ENCODE measurements at regions not wholly inside any gene's neighbourhood (a gene's known extent, or its start where the extent isn't known, plus 50 kb on each side); places are given as distances from the start of the nearest gene placed in this dataset.
"Not testable (repeated sequence)": the region's sequence is repeated elsewhere in the genome, so short reads cannot be mapped to it uniquely, and the experiment has no call there.

GRCh38 chr2:53536583-53537361 is 230.8 kb upstream of the CHAC2 start:
- DNase-seq (no peak), ATAC-seq (no peak)

GRCh38 chr2:53535234-53535840 is 232.3 kb upstream of the CHAC2 start:
- DNase-seq = no peak
- no peak for ATAC-seq

GRCh38 chr2:53530126-53530525 is 237.5 kb upstream of the CHAC2 start:
- no peak for DNase-seq
- no peak for ATAC-seq

- DNase-seq = no peak
- no peak for ATAC-seq
Observed at GRCh38 chr2:53527056-53527455, 240.5 kb upstream of the CHAC2 start.

- ATAC-seq (no peak), DNase-seq (no peak)
Observed at GRCh38 chr2:53519918-53520841, 247.4 kb upstream of the CHAC2 start.

GRCh38 chr2:53517406-53517805 is 250.2 kb upstream of the CHAC2 start:
- DNase-seq = no peak

GRCh38 chr2:53516650-53517049 is 251.0 kb upstream of the CHAC2 start:
- ATAC-seq (no peak), DNase-seq (no peak)

More at GRCh38 chr2:53517406-53517805, 250.2 kb upstream of the CHAC2 start:
- no peak for ATAC-seq

GRCh38 chr2:53515435-53516332 is 251.9 kb upstream of the CHAC2 start:
- ATAC-seq (no peak), DNase-seq (no peak)

GRCh38 chr2:53513167-53513666 is 254.4 kb upstream of the CHAC2 start:
- no peak for DNase-seq
- ATAC-seq = no peak

- no peak for DNase-seq
- no peak for ATAC-seq
Observed at GRCh38 chr2:53512071-53512826, 255.4 kb upstream of the CHAC2 start.

GRCh38 chr2:53511549-53511948 is 256.1 kb upstream of the CHAC2 start:
- no peak for ATAC-seq
- DNase-seq = no peak

GRCh38 chr2:53510401-53510800 is 257.2 kb upstream of the CHAC2 start:
- DNase-seq (no peak), ATAC-seq (no peak)

- no peak for DNase-seq
- no peak for ATAC-seq
Observed at GRCh38 chr2:53509831-53510388, 257.7 kb upstream of the CHAC2 start.

GRCh38 chr2:53508667-53509066 is 258.9 kb upstream of the CHAC2 start:
- ATAC-seq (no peak), DNase-seq (no peak)

- DNase-seq, ATAC-seq: not testable (repeated sequence)
Observed at GRCh38 chr2:53507070-53507469, 260.5 kb upstream of the CHAC2 start.

GRCh38 chr2:53505826-53506225 is 261.8 kb upstream of the CHAC2 start:
- DNase-seq (no peak), ATAC-seq (no peak)

- DNase-seq = no peak
- ATAC-seq = no peak
Observed at GRCh38 chr2:53504507-53504906, 263.1 kb upstream of the CHAC2 start.

- DNase-seq = no peak
- ATAC-seq = no peak
Observed at GRCh38 chr2:53500181-53500580, 267.4 kb upstream of the CHAC2 start.

GRCh38 chr2:53498210-53498609 is 269.4 kb upstream of the CHAC2 start:
- DNase-seq = no peak
- no peak for ATAC-seq

- no peak for DNase-seq
- no peak for ATAC-seq
Observed at GRCh38 chr2:53497020-53497419, 270.6 kb upstream of the CHAC2 start.

Data from stimulated activated naive CD8-positive, alpha-beta T cell treated with anti-CD3 and anti-CD28 coated beads, Interleukin-15, Interleukin-2, amounts not matched to agents 100 U/mL and 50 U/mL, for 24 hours (primary cell).